ENCODE measurements at regions not wholly inside any gene's neighbourhood (a gene's known extent, or its start where the extent isn't known, plus 50 kb on each side); places are given as distances from the start of the nearest gene placed in this dataset.

DNA sequence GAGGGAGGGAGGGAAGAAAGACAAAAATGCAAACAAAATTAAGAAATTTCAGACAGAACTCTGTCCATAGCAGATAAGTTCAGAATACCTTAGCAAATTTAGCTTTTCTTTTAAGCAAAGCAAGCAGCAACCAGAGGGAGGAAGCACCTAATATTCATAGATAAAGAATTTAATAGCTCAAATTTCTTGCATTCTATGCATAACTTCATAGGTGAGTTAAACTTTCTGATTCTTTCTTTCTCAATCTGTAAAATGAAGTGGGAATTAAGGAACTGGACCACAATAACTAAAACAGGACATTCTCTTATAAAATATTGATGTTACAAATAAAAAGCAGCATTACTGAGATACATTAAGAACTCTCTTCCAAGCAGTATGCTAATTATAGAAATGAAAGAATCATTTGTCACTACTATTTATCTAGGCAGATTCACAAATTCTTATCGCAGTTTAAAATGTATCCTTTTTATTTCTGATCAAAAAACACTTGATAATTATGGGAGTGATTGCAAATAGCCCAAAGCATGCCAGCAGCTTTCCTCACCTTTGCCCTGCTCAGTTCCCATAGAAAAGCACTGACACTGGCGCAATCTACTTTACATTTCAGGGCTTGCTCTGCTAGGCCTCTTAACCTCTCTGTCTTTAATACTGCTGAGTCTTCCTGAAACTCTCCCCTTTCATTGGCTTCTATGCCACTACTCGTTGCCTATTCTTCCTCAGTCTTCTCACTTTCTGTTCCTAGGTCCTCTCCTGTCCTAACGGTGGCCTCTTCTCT, 341.8 kb downstream of the PIK3R1 start:
- TF ChIP-seq, protein P1, sequence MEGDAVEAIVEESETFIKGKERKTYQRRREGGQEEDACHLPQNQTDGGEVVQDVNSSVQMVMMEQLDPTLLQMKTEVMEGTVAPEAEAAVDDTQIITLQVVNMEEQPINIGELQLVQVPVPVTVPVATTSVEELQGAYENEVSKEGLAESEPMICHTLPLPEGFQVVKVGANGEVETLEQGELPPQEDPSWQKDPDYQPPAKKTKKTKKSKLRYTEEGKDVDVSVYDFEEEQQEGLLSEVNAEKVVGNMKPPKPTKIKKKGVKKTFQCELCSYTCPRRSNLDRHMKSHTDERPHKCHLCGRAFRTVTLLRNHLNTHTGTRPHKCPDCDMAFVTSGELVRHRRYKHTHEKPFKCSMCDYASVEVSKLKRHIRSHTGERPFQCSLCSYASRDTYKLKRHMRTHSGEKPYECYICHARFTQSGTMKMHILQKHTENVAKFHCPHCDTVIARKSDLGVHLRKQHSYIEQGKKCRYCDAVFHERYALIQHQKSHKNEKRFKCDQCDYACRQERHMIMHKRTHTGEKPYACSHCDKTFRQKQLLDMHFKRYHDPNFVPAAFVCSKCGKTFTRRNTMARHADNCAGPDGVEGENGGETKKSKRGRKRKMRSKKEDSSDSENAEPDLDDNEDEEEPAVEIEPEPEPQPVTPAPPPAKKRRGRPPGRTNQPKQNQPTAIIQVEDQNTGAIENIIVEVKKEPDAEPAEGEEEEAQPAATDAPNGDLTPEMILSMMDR (IDR thresholded peaks at IDR 0.05; ENCODE audit: borderline replicate concordance, extremely low read depth, low read length, poor library complexity, severe bottlenecking) = no peak
- no peak for TF ChIP-seq EZH2 (IDR thresholded peaks at IDR 0.05; ENCODE audit: borderline replicate concordance, low read depth, low read length, severe bottlenecking)

Measured in DND-41 (cell line).